IPS-NIHi11 (cell line): ENCODE measurements at regions not wholly inside any gene's neighbourhood (a gene's known extent, or its start where the extent isn't known, plus 50 kb on each side); places are given as distances from the start of the nearest gene placed in this dataset.

Experiments used
- DNase-seq: peaks from one replicate; pipeline ENCODE4 v3.0.0; 2012; ENCODE audit warnings: mixed read lengths, low spot score

- DNase-seq = no peak
Measured at GRCh38 chr21:45338311-45339017, 50.8 kb upstream of the POFUT2 start.

GRCh38 chr21:45339421-45340402 is 52.0 kb upstream of the POFUT2 start:
- no peak for DNase-seq

- DNase-seq = no peak
Measured at GRCh38 chr21:45340515-45340914, 52.8 kb upstream of the POFUT2 start.

GRCh38 chr21:45341261-45341660 is 53.6 kb upstream of the POFUT2 start:
- DNase-seq = no peak

GRCh38 chr21:45341779-45342178 is 54.1 kb upstream of the POFUT2 start:
- peak; percentile 31 for DNase-seq

GRCh38 chr21:45343891-45344290 is 56.2 kb upstream of the POFUT2 start:
- DNase-seq = no peak

GRCh38 chr21:45344576-45344975 is 56.9 kb upstream of the POFUT2 start:
- no peak for DNase-seq

- no peak for DNase-seq
Measured at GRCh38 chr21:45347048-45347711, 57.8 kb upstream of the COL18A1 start.

GRCh38 chr21:45347712-45348499 is 57.1 kb upstream of the COL18A1 start:
- DNase-seq = no peak

GRCh38 chr21:45348591-45349327 is 56.2 kb upstream of the COL18A1 start:
- DNase-seq = no peak

- DNase-seq = no peak
Measured at GRCh38 chr21:45350206-45350854, 54.6 kb upstream of the COL18A1 start.

GRCh38 chr21:45351061-45351460 is 53.9 kb upstream of the COL18A1 start:
- DNase-seq = no peak

GRCh38 chr21:45351526-45352275 is 53.3 kb upstream of the COL18A1 start:
- DNase-seq = no peak

GRCh38 chr21:45352621-45353139 is 52.3 kb upstream of the COL18A1 start:
- no peak for DNase-seq

GRCh38 chr21:45353200-45353599 is 51.8 kb upstream of the COL18A1 start:
- DNase-seq = no peak

- DNase-seq = no peak
Measured at GRCh38 chr21:45354970-45355369, 50.0 kb upstream of the COL18A1 start.
